Astrocyte (in vitro differentiated cells and primary cell): ENCODE measurements at regions not wholly inside any gene's neighbourhood (a gene's known extent, or its start where the extent isn't known, plus 50 kb on each side); places are given as distances from the start of the nearest gene placed in this dataset.

Experiments
- DNase-seq: peaks from one replicate; pipeline ENCODE4 v3.0.0-alpha.2; 2010; ENCODE audit warnings: low read depth
- FAIRE-seq: peaks from 2 replicates; lab custom pipeline; 2011; peaks lifted over from hg19 to GRCh38; lab: Jason Lieb, UNC
- H2AFZ ChIP-seq: 2 replicates; pipeline ENCODE4 v1.6.0; 2012; ENCODE audit warnings: low read depth, low read length, inconsistent platforms
- H3K27ac ChIP-seq: 2 replicates; pipeline ENCODE4 v1.5.1; 2011; ENCODE audit warnings: low read depth, low read length, inconsistent platforms
- H3K27me3 ChIP-seq: 2 replicates; pipeline ENCODE4 v1.6.0; 2011; ENCODE audit warnings: low read length, inconsistent platforms; ENCODE audit not compliant: insufficient read depth
- H3K36me3 ChIP-seq: 2 replicates; pipeline ENCODE4 v1.5.1; 2011; ENCODE audit warnings: low read length, inconsistent platforms; ENCODE audit not compliant: insufficient read depth
- H3K4me1 ChIP-seq: 2 replicates; pipeline ENCODE4 v1.5.1; 2011; ENCODE audit warnings: low read length, inconsistent platforms; ENCODE audit not compliant: insufficient read depth
- H3K4me2 ChIP-seq: 2 replicates; pipeline ENCODE4 v1.6.0; 2012; ENCODE audit warnings: low read length, inconsistent platforms
- H3K4me3 ChIP-seq: 2 replicates; pipeline ENCODE4 v1.5.1; 2011; ENCODE audit warnings: low read depth, mild to moderate bottlenecking, low read length, inconsistent platforms; ENCODE audit not compliant: insufficient read depth
- H3K79me2 ChIP-seq: 2 replicates; pipeline ENCODE4 v1.6.0; 2012; ENCODE audit warnings: mild to moderate bottlenecking, low read length, inconsistent platforms; ENCODE audit not compliant: insufficient read depth
- H3K9ac ChIP-seq: 2 replicates; pipeline ENCODE4 v1.6.0; 2012; ENCODE audit warnings: mild to moderate bottlenecking, low read length, inconsistent platforms
- H3K9me3 ChIP-seq: 2 replicates; pipeline ENCODE4 v1.5.1; 2012; ENCODE audit warnings: low read depth, mild to moderate bottlenecking, low read length, inconsistent platforms; ENCODE audit not compliant: insufficient read depth
- H4K20me1 ChIP-seq: 2 replicates; pipeline ENCODE4 v1.6.0; 2012; ENCODE audit warnings: low read length, inconsistent platforms; ENCODE audit not compliant: insufficient read depth
- H3K27ac Mint-ChIP-seq: one replicate; pipeline ENCODE4 v1.8.0; 2021; ENCODE audit warnings: mild to moderate bottlenecking, mixed read lengths; ENCODE audit not compliant: unreplicated experiment
- H3K27me3 Mint-ChIP-seq: one replicate; pipeline ENCODE4 v1.8.0; 2021; ENCODE audit warnings: low read depth, mixed read lengths; ENCODE audit not compliant: unreplicated experiment
- H3K36me3 Mint-ChIP-seq: one replicate; pipeline ENCODE4 v1.8.0; 2021; ENCODE audit warnings: low read depth, mixed read lengths; ENCODE audit not compliant: unreplicated experiment
- H3K4me1 Mint-ChIP-seq: one replicate; pipeline ENCODE4 v1.8.0; 2021; ENCODE audit warnings: low read depth, mixed read lengths; ENCODE audit not compliant: unreplicated experiment
- H3K4me3 Mint-ChIP-seq: one replicate; pipeline ENCODE4 v1.8.0; 2021; ENCODE audit warnings: mild to moderate bottlenecking, moderate library complexity, mixed read lengths; ENCODE audit not compliant: unreplicated experiment
- H3K9me3 Mint-ChIP-seq: one replicate; pipeline ENCODE4 v1.8.0; 2021; ENCODE audit warnings: mild to moderate bottlenecking, mixed read lengths; ENCODE audit not compliant: unreplicated experiment
- EZH2 ChIP-seq: IDR thresholded peaks from 2 replicates; pipeline ENCODE4 v1.6.1; 2012; ENCODE audit warnings: mild to moderate bottlenecking, low read length, inconsistent platforms; ENCODE audit not compliant: insufficient read depth
- TF ChIP-seq, protein P1 (sequence below): IDR thresholded peaks from 2 replicates; pipeline ENCODE4 v1.5.1; 2011; ENCODE audit warnings: low read depth, mild to moderate bottlenecking, inconsistent platforms, low read length, moderate library complexity; ENCODE audit not compliant: insufficient read depth

GRCh38 chr9:126152622-126153362 is 173.8 kb upstream of the MVB12B start:
- H3K36me3 Mint-ChIP-seq: peaks cover 1% of the 10 kb centered on the region
- DNase-seq (no peak), FAIRE-seq (no peak)
- H3K9me3 Mint-ChIP-seq: peaks cover 2% of the 10 kb centered on the region
- peaks cover 41% of the 10 kb centered on the region for H3K27me3 Mint-ChIP-seq
- no peak for TF ChIP-seq EZH2
- TF ChIP-seq, protein P1, sequence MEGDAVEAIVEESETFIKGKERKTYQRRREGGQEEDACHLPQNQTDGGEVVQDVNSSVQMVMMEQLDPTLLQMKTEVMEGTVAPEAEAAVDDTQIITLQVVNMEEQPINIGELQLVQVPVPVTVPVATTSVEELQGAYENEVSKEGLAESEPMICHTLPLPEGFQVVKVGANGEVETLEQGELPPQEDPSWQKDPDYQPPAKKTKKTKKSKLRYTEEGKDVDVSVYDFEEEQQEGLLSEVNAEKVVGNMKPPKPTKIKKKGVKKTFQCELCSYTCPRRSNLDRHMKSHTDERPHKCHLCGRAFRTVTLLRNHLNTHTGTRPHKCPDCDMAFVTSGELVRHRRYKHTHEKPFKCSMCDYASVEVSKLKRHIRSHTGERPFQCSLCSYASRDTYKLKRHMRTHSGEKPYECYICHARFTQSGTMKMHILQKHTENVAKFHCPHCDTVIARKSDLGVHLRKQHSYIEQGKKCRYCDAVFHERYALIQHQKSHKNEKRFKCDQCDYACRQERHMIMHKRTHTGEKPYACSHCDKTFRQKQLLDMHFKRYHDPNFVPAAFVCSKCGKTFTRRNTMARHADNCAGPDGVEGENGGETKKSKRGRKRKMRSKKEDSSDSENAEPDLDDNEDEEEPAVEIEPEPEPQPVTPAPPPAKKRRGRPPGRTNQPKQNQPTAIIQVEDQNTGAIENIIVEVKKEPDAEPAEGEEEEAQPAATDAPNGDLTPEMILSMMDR: no peak
- H3K27ac Mint-ChIP-seq: no peak overlapping the region
- Histone ChIP-seq H2AFZ (no peak overlapping the region), H3K36me3 (no peaks in the 10 kb centered on the region), H3K79me2 (no peaks in the 10 kb centered on the region), H3K9me3 (no peaks in the 10 kb centered on the region), H3K9ac (no peak overlapping the region), H4K20me1 (no peaks in the 10 kb centered on the region), H3K27ac (no peak overlapping the region), H3K4me2 (no peak overlapping the region), H3K4me3 (no peak overlapping the region), H3K4me1 (no peaks in the 10 kb centered on the region), H3K27me3 (peaks cover 19% of the 10 kb centered on the region)
- no peak overlapping the region for H3K4me3 Mint-ChIP-seq
- no peaks in the 10 kb centered on the region for H3K4me1 Mint-ChIP-seq

DNA sequence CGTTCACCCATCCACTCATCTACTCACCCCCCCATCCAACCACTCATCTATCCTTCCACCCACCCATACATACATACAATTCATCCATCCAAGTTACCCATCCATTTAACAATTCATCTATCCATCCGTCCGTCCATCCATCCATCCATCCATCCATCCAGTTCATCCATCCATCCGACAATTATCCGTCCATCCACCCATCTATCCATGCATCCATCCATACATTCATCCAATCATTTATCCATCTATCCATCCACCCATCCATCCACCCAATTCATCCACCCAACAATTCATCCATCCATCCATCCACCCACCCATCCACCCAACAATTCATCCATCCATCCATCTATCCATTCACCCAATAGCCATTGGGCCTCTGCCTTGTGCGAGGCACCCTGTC is 173.2 kb upstream of the MVB12B start:
- H3K27ac ChIP-seq: no peak overlapping the region
- no peak overlapping the region for H3K4me2 ChIP-seq
- no peaks in the 10 kb centered on the region for H3K79me2 ChIP-seq
- Mint-ChIP-seq H3K9me3 (peaks cover 2% of the 10 kb centered on the region), H3K27ac (no peak overlapping the region), H3K4me3 (no peak overlapping the region), H3K4me1 (no peaks in the 10 kb centered on the region), H3K27me3 (peaks cover 35% of the 10 kb centered on the region), H3K36me3 (peaks cover 1% of the 10 kb centered on the region)
- no peak overlapping the region for H3K4me3 ChIP-seq
- no peaks in the 10 kb centered on the region for H4K20me1 ChIP-seq
- no peaks in the 10 kb centered on the region for H3K4me1 ChIP-seq
- no peak overlapping the region for H2AFZ ChIP-seq
- DNase-seq (no peak), FAIRE-seq (no peak)
- H3K27me3 ChIP-seq: peaks cover 19% of the 10 kb centered on the region
- no peaks in the 10 kb centered on the region for H3K36me3 ChIP-seq
- H3K9ac ChIP-seq: no peak overlapping the region
- no peak for TF ChIP-seq EZH2
- TF ChIP-seq, protein P1: no peak
- no peaks in the 10 kb centered on the region for H3K9me3 ChIP-seq

GRCh38 chr9:126154182-126154827 is 172.3 kb upstream of the MVB12B start:
- no peaks in the 10 kb centered on the region for H3K9me3 ChIP-seq
- Mint-ChIP-seq H3K4me1 (no peaks in the 10 kb centered on the region), H3K27me3 (peaks cover 36% of the 10 kb centered on the region), H3K27ac (no peak overlapping the region), H3K4me3 (no peak overlapping the region), H3K36me3 (peaks cover 1% of the 10 kb centered on the region), H3K9me3 (peaks cover 2% of the 10 kb centered on the region)
- no peak overlapping the region for H2AFZ ChIP-seq
- H3K79me2 ChIP-seq: no peaks in the 10 kb centered on the region
- FAIRE-seq (no peak), DNase-seq (no peak)
- H3K4me3 ChIP-seq: no peak overlapping the region
- H3K27me3 ChIP-seq: peaks cover 21% of the 10 kb centered on the region
- H3K9ac ChIP-seq: no peak overlapping the region
- no peak overlapping the region for H3K27ac ChIP-seq
- no peaks in the 10 kb centered on the region for H3K36me3 ChIP-seq
- no peaks in the 10 kb centered on the region for H3K4me1 ChIP-seq
- no peaks in the 10 kb centered on the region for H4K20me1 ChIP-seq
- H3K4me2 ChIP-seq: no peak overlapping the region
- no peak for TF ChIP-seq EZH2
- TF ChIP-seq, protein P1: no peak
